AG09309 (cell line): ENCODE measurements at regions not wholly inside any gene's neighbourhood (a gene's known extent, or its start where the extent isn't known, plus 50 kb on each side); places are given as distances from the start of the nearest gene placed in this dataset.
A peak's percentile ranks its signal among the peaks of the same experiment; 100 is the strongest.

ENCODE experiments used
- DNase-seq: peaks from one replicate; pipeline ENCODE4 v3.0.0-alpha.2; 2010; ENCODE audit warnings: low read depth
- H3K4me3 ChIP-seq: 2 replicates; pipeline ENCODE4 v1.5.1; 2011; ENCODE audit warnings: mild to moderate bottlenecking, low read depth, low read length, moderate library complexity; ENCODE audit not compliant: control insufficient read depth
- CTCF ChIP-seq: IDR thresholded peaks from 2 replicates; pipeline ENCODE4 v1.5.1; 2011; ENCODE audit warnings: mild to moderate bottlenecking, low read depth, low read length, inconsistent platforms; ENCODE audit not compliant: insufficient read depth, control insufficient read depth; ENCODE audit errors: missing control alignments

- no peak for TF ChIP-seq CTCF
- DNase-seq, result no peak
- H3K4me3 ChIP-seq, result no peak overlapping the region
Measured at GRCh38 chr2:175323162-175323561, 141.7 kb upstream of the ATP5MC3 start.

- no peak for TF ChIP-seq CTCF
- no peak for DNase-seq
- H3K4me3 ChIP-seq, result no peak overlapping the region
Measured at GRCh38 chr2:175318542-175318941, 137.0 kb upstream of the ATP5MC3 start.

- no peak for TF ChIP-seq CTCF
- no peak overlapping the region for H3K4me3 ChIP-seq
- no peak for DNase-seq
Measured at GRCh38 chr2:175317751-175318150, 136.2 kb upstream of the ATP5MC3 start.

DNA sequence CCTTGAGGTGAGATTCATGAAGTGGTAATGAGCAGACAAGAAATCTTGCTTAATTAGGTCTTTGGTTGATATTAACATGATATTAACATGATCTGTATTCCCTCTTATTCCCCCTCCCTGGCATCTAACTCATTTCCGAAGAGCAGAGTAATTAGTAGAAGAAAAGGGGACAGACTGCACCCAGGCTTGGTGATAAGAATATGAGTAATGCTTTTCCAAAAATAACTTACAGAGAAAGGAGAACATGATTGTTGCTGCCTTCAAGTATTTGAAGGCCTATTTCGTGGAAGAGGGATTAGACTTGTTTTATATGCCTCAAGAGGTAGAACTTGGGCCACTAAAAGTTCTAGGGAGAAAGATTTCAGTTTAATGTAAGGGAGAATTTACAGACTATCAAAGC, 130.6 kb upstream of the ATP5MC3 start:
- DNase-seq, result no peak
- no peak for TF ChIP-seq CTCF
- no peak overlapping the region for H3K4me3 ChIP-seq

GRCh38 chr2:175310813-175311504, 129.4 kb upstream of the ATP5MC3 start:
- no peak overlapping the region for H3K4me3 ChIP-seq
- no peak for TF ChIP-seq CTCF
- no peak for DNase-seq

GRCh38 chr2:175309799-175310198, 128.3 kb upstream of the ATP5MC3 start:
- no peak overlapping the region for H3K4me3 ChIP-seq
- TF ChIP-seq CTCF, result peak; percentile 55
- DNase-seq, result peak; percentile 7
